ENCODE measurements at regions not wholly inside any gene's neighbourhood (a gene's known extent, or its start where the extent isn't known, plus 50 kb on each side); places are given as distances from the start of the nearest gene placed in this dataset.

DNA sequence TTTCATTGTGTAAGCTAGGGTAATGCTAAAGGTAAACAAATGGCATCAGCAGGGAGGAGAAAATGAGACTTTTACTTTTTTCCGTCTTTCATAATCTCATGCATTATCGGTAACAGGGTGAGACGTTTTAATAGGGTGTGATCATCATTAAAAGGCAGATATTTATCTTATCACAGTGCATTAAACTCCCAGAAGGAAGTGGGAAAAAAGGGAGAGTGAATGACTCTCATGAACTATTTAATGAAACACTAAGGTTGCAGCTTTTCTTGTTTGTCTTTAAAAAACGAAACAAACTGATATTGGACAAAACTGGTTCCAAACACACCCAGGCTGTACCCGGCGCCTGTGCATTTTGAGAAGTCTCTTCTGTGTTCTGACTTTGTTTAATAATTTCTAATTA, 1936.8 kb upstream of the PIK3C3 start:
- Mint-ChIP-seq H3K27ac (no peak overlapping the region), H3K9me3 (peaks cover 10 to 11% of the 10 kb centered on the region in 2 donors), H3K27me3 (ENCODE audit: low read depth in 2 of 2) (no peaks in the 10 kb centered on the region), H3K4me3 (no peak overlapping the region), H3K36me3 (peaks cover 9% of the 10 kb centered on the region), H3K4me1 (no peaks in the 10 kb centered on the region)
- Histone ChIP-seq H3K4me1 (ENCODE audit: control insufficient read depth, insufficient read depth, low read length) (no peaks in the 10 kb centered on the region), H3K27ac (ENCODE audit: low read length) (no peak overlapping the region), H3K27me3 (ENCODE audit: control insufficient read depth, insufficient read depth, low read length) (no peaks in the 10 kb centered on the region), H3K36me3 (ENCODE audit: control insufficient read depth, insufficient read depth, low read length) (no peaks in the 10 kb centered on the region), H3K9me3 (ENCODE audit: control insufficient read depth, insufficient read depth, low read length) (no peaks in the 10 kb centered on the region), H3K4me3 (ENCODE audit: low read length) (no peak overlapping the region)
- ATAC-seq (no peak), DNase-seq (no peak)
- intact Hi-C loops (cut with micrococcal nuclease) = no loop called here
- 79% methylated on average over 3 of the region's 6 CpGs for WGBS (ENCODE audit: insufficient coverage)
- TF ChIP-seq, protein P1, sequence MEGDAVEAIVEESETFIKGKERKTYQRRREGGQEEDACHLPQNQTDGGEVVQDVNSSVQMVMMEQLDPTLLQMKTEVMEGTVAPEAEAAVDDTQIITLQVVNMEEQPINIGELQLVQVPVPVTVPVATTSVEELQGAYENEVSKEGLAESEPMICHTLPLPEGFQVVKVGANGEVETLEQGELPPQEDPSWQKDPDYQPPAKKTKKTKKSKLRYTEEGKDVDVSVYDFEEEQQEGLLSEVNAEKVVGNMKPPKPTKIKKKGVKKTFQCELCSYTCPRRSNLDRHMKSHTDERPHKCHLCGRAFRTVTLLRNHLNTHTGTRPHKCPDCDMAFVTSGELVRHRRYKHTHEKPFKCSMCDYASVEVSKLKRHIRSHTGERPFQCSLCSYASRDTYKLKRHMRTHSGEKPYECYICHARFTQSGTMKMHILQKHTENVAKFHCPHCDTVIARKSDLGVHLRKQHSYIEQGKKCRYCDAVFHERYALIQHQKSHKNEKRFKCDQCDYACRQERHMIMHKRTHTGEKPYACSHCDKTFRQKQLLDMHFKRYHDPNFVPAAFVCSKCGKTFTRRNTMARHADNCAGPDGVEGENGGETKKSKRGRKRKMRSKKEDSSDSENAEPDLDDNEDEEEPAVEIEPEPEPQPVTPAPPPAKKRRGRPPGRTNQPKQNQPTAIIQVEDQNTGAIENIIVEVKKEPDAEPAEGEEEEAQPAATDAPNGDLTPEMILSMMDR (IDR thresholded peaks at IDR 0.05) = no peak

DNA sequence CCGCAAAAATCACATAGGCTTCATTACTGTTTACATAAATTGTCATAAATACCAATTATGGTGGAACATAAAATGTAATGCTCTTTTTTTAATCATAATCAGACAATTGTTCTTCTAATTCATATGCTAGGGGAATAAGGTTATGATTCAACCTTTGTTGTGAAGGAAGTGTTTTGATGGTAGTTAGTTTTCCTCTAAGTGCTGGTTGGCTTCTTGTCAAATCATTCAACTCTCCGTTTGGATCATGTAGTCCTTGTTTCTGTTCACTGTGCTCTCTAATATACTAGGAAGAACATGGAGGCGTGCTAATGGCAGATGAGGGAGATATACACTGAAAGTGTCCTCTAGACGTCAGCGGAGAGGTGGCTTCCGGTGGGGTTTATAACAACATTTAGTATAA, 1938.0 kb upstream of the PIK3C3 start:
- peaks cover 9% of the 10 kb centered on the region for H3K36me3 Mint-ChIP-seq
- ATAC-seq (no peak), DNase-seq (no peak)
- no peaks in the 10 kb centered on the region for H3K4me1 Mint-ChIP-seq
- H3K4me3 Mint-ChIP-seq = no peak overlapping the region
- intact Hi-C loops (cut with micrococcal nuclease) = no loop called here
- no peaks in the 10 kb centered on the region for H3K36me3 ChIP-seq (ENCODE audit: control insufficient read depth, insufficient read depth, low read length)
- WGBS (ENCODE audit: insufficient coverage) = 91% methylated on average over 6 of the region's 6 CpGs
- peaks cover 9% of the 10 kb centered on the region in 2 donors for H3K9me3 Mint-ChIP-seq
- no peaks in the 10 kb centered on the region for H3K9me3 ChIP-seq (ENCODE audit: control insufficient read depth, insufficient read depth, low read length)
- H3K27me3 ChIP-seq (ENCODE audit: control insufficient read depth, insufficient read depth, low read length) = no peaks in the 10 kb centered on the region
- no peaks in the 10 kb centered on the region for H3K4me1 ChIP-seq (ENCODE audit: control insufficient read depth, insufficient read depth, low read length)
- no peaks in the 10 kb centered on the region for H3K27me3 Mint-ChIP-seq (ENCODE audit: low read depth in 2 of 2)
- H3K27ac Mint-ChIP-seq = no peak overlapping the region
- H3K27ac ChIP-seq (ENCODE audit: low read length) = no peak overlapping the region
- H3K4me3 ChIP-seq (ENCODE audit: low read length) = no peak overlapping the region
- TF ChIP-seq, protein P1 (IDR thresholded peaks at IDR 0.05) = no peak

DNA sequence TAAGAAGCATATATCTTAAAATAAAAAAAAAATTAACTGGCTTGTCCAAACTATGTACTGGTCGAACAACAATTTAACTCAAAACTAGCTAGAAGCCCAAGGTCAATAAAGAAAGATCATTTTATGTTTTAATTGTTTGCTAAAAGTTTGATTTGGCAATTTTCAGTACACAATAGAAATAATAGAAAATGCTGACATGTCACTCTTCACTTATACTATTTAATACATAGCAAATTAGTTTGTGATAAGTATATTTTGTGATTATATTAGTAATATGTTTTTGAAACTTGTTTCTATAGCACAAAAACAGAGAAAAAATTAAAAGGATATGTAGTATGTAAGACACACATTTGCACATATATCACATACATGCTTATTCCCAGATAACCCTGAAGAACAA, 1938.6 kb upstream of the PIK3C3 start:
- peaks cover 9% of the 10 kb centered on the region for H3K36me3 Mint-ChIP-seq
- H3K27ac ChIP-seq (ENCODE audit: low read length) = no peak overlapping the region
- H3K4me1 Mint-ChIP-seq = no peaks in the 10 kb centered on the region
- no peak overlapping the region for H3K27ac Mint-ChIP-seq
- H3K36me3 ChIP-seq (ENCODE audit: control insufficient read depth, insufficient read depth, low read length) = no peaks in the 10 kb centered on the region
- TF ChIP-seq, protein P1 (IDR thresholded peaks at IDR 0.05) = no peak
- ATAC-seq = no peak
- H3K27me3 Mint-ChIP-seq (ENCODE audit: low read depth in 2 of 2) = no peaks in the 10 kb centered on the region
- H3K27me3 ChIP-seq (ENCODE audit: control insufficient read depth, insufficient read depth, low read length) = no peaks in the 10 kb centered on the region
- intact Hi-C loops (cut with micrococcal nuclease) = no loop called here
- DNase-seq = no peak
- H3K9me3 Mint-ChIP-seq = peaks cover 9 to 10% of the 10 kb centered on the region in 2 donors
- no peak overlapping the region for H3K4me3 Mint-ChIP-seq
- no peak overlapping the region for H3K4me3 ChIP-seq (ENCODE audit: low read length)
- no peaks in the 10 kb centered on the region for H3K9me3 ChIP-seq (ENCODE audit: control insufficient read depth, insufficient read depth, low read length)
- no peaks in the 10 kb centered on the region for H3K4me1 ChIP-seq (ENCODE audit: control insufficient read depth, insufficient read depth, low read length)
- no CpG with 5 or more reads among the region's 1 CpG for WGBS (ENCODE audit: insufficient coverage)

DNA sequence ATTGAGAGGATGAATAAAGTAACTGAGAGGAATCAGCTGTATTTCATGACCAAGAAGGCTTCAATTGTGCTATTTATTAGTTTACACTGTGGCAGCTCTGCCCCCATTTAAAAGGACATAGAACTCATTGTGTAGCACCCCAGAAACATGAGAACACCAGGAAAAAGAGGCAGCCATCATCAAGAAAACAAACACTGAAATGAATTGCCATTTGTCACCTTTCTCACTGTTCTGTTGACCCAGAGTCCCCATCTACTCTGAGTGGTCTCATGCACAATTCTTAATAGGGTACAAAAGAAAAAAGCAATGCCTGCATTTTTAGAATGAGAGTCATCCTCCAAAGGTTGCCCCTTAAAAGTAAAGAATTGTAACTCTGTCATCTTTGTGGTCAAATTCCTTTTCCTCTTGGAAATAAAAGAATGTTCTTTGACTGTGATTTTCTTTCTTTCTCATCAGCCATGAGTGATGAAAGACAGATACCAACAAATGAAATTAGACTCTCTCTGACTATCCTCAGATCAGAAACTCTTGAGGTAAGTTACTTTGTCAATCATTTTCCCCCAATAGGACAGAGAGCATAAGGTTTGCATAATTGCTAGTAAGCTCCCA, 1941.9 kb upstream of the PIK3C3 start:
- no peak overlapping the region for H3K27ac ChIP-seq (ENCODE audit: low read length)
- Mint-ChIP-seq H3K27me3 (ENCODE audit: low read depth in 2 of 2) (no peaks in the 10 kb centered on the region), H3K36me3 (no peaks in the 10 kb centered on the region), H3K4me1 (no peaks in the 10 kb centered on the region), H3K4me3 (no peak overlapping the region), H3K27ac (no peak overlapping the region), H3K9me3 (peaks cover 8 to 11% of the 10 kb centered on the region in 2 donors)
- ATAC-seq (no peak), DNase-seq (no peak)
- H3K27me3 ChIP-seq (ENCODE audit: control insufficient read depth, insufficient read depth, low read length) = no peaks in the 10 kb centered on the region
- H3K4me3 ChIP-seq (ENCODE audit: low read length) = no peak overlapping the region
- no peaks in the 10 kb centered on the region for H3K9me3 ChIP-seq (ENCODE audit: control insufficient read depth, insufficient read depth, low read length)
- H3K36me3 ChIP-seq (ENCODE audit: control insufficient read depth, insufficient read depth, low read length) = no peaks in the 10 kb centered on the region
- intact Hi-C loops (cut with micrococcal nuclease) = no loop called here
- TF ChIP-seq, protein P1 (IDR thresholded peaks at IDR 0.05) = no peak
- H3K4me1 ChIP-seq (ENCODE audit: control insufficient read depth, insufficient read depth, low read length) = no peaks in the 10 kb centered on the region
